ENCODE measurements at regions not wholly inside any gene's neighbourhood (a gene's known extent, or its start where the extent isn't known, plus 50 kb on each side); places are given as distances from the start of the nearest gene placed in this dataset.

- no peak for TF ChIP-seq UBTF (IDR thresholded peaks at IDR 0.05; ENCODE audit: borderline replicate concordance in 1 of 2, low read depth in 2 of 2, low read length in 2 of 2)
- TF ChIP-seq, protein P1, sequence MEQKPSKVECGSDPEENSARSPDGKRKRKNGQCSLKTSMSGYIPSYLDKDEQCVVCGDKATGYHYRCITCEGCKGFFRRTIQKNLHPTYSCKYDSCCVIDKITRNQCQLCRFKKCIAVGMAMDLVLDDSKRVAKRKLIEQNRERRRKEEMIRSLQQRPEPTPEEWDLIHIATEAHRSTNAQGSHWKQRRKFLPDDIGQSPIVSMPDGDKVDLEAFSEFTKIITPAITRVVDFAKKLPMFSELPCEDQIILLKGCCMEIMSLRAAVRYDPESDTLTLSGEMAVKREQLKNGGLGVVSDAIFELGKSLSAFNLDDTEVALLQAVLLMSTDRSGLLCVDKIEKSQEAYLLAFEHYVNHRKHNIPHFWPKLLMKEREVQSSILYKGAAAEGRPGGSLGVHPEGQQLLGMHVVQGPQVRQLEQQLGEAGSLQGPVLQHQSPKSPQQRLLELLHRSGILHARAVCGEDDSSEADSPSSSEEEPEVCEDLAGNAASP (IDR thresholded peaks at IDR 0.05) = no peak
Observed at GRCh38 chr6:5942591-5942990, 64.1 kb downstream of the NRN1 start (continued).

DNA sequence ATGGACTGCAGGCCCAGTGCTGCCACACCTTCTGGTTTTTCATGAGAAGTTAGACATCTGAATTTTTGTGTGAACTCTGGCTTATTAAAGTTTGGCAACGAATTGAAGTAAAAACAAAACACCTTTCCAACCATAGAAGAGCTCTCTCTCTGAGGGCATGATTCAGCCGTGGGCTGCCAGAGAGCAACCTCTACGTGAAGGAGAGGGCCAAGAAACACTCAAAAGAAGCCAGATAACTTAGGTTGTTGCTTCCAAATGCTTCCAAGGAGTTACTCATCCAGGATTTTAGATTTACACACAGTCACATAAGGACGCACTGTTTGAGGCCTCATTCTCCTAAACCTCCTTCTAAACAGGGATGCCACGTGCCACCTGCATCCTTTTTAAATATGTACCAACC, 65.5 kb downstream of the NRN1 start:
- WGBS (ENCODE audit: insufficient coverage, low coverage, missing lambda C conversion rate) = under 1% methylated on average over 5 of the region's 5 CpGs
- ATAC-seq (no peak), DNase-seq (ENCODE audit: extremely low read depth in 1 of 4, low spot score in 3 of 4) (no peak), FAIRE-seq (no peak)
- ChIA-PET CTCF (ENCODE audit: low intra/inter-chr PET ratio) (no interaction called here), POLR2A (interaction anchor here (0.9 kb wide), 1 partner anchor 16 kb away, joined by 3 read pairs; no protein-coding TSS in a partner anchor)
- no peak overlapping the region for H3K27ac ChIP-seq (ENCODE audit: extremely low read depth, low read depth, low read length)
- H2AFZ ChIP-seq (ENCODE audit: low read depth, low read length) = no peak overlapping the region
- H3K9me1 ChIP-seq (ENCODE audit: control insufficient read depth, insufficient read depth, low read length) = no peaks in the 10 kb centered on the region
- in situ Hi-C loops (cut with MboI) (no loop called here), intact Hi-C loops (cut with micrococcal nuclease) (no loop called here)
- no peak overlapping the region for H3K4me3 ChIP-seq
- H3K27me3 ChIP-seq (ENCODE audit: control insufficient read depth in 2 of 2, insufficient read depth in 2 of 2, low read length in 2 of 2) = peaks cover 3 to 12% of the 10 kb centered on the region in 2 experiments; a peak in 2 of 5 replicates
- H4K20me1 ChIP-seq (replicated peaks; ENCODE audit: control insufficient read depth, insufficient read depth, low read length) = no peaks in the 10 kb centered on the region
- no peak overlapping the region for H3K9ac ChIP-seq (ENCODE audit: insufficient read depth in 1 of 2, low read depth in 2 of 2, low read length in 2 of 2)
- H3K4me1 ChIP-seq (replicated peaks in 1 of 2; ENCODE audit: control insufficient read depth in 2 of 2, insufficient read depth in 2 of 2, low read length in 2 of 2) = no peaks in the 10 kb centered on the region
- no peaks in the 10 kb centered on the region for H3K79me2 ChIP-seq (ENCODE audit: control insufficient read depth, insufficient read depth, low read length)
- BruUV-seq (replicated peaks) = no TSS peak
- no peak overlapping the region for H3K4me2 ChIP-seq (ENCODE audit: insufficient read depth, low read length)
- no peaks in the 10 kb centered on the region for H3K36me3 ChIP-seq (ENCODE audit: control insufficient read depth, insufficient read depth, low read length)
- no peaks in the 10 kb centered on the region for H3K9me3 ChIP-seq (replicated peaks; ENCODE audit: control insufficient read depth, insufficient read depth, low read depth, low read length)
- no peak for TF ChIP-seq RBM14 (IDR thresholded peaks at IDR 0.05; ENCODE audit: borderline replicate concordance, insufficient read depth, low read depth, low read length)
- TF ChIP-seq TAF1 (IDR thresholded peaks at IDR 0.05; ENCODE audit: control insufficient read depth, extremely low read depth, insufficient read depth, low read length, severe bottlenecking) = no peak
- TF ChIP-seq TBL1XR1 (IDR thresholded peaks at IDR 0.05; ENCODE audit: low read length in 2 of 2) = no peak
- no peak for TF ChIP-seq CBX1 (IDR thresholded peaks at IDR 0.05; ENCODE audit: low read depth)
- TF ChIP-seq, protein P2, sequence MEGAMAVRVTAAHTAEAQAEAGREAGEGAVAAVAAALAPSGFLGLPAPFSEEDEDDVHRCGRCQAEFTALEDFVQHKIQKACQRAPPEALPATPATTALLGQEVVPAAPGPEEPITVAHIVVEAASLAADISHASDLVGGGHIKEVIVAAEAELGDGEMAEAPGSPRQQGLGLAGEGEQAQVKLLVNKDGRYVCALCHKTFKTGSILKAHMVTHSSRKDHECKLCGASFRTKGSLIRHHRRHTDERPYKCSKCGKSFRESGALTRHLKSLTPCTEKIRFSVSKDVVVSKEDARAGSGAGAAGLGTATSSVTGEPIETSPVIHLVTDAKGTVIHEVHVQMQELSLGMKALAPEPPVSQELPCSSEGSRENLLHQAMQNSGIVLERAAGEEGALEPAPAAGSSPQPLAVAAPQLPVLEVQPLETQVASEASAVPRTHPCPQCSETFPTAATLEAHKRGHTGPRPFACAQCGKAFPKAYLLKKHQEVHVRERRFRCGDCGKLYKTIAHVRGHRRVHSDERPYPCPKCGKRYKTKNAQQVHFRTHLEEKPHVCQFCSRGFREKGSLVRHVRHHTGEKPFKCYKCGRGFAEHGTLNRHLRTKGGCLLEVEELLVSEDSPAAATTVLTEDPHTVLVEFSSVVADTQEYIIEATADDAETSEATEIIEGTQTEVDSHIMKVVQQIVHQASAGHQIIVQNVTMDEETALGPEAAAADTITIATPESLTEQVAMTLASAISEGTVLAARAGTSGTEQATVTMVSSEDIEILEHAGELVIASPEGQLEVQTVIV (CRISPR knock-in tag; IDR thresholded peaks at IDR 0.05; ENCODE audit: borderline replicate concordance) = no peak
- TF ChIP-seq, protein P3, sequence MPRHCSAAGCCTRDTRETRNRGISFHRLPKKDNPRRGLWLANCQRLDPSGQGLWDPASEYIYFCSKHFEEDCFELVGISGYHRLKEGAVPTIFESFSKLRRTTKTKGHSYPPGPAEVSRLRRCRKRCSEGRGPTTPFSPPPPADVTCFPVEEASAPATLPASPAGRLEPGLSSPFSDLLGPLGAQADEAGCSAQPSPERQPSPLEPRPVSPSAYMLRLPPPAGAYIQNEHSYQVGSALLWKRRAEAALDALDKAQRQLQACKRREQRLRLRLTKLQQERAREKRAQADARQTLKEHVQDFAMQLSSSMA (CRISPR knock-in tag; IDR thresholded peaks at IDR 0.05) = no peak
- no peak for TF ChIP-seq PRMT5 (CRISPR knock-in tag; IDR thresholded peaks at IDR 0.05)
- no peak for TF ChIP-seq ESRRA (IDR thresholded peaks at IDR 0.05; ENCODE audit: borderline replicate concordance, low read depth)
- no peak for TF ChIP-seq XRCC3 (IDR thresholded peaks at IDR 0.05)
- no peak for TF ChIP-seq UBTF (IDR thresholded peaks at IDR 0.05; ENCODE audit: borderline replicate concordance in 1 of 2, low read depth in 2 of 2, low read length in 2 of 2)

Measured in K562 (cell line).